Activated CD4-positive, alpha-beta T cell treated with anti-CD3 and anti-CD28 coated beads, Interleukin-2, Interleukin-6, amounts not matched to agents 100 ng/mL and 50 ng/mL, durations not matched to agents 16 hours and 8 hours (primary cell): ENCODE measurements at regions not wholly inside any gene's neighbourhood (a gene's known extent, or its start where the extent isn't known, plus 50 kb on each side); places are given as distances from the start of the nearest gene placed in this dataset.
"Not testable (repeated sequence)": the region's sequence is repeated elsewhere in the genome, so short reads cannot be mapped to it uniquely, and the experiment has no call there.

Experiments
- DNase-seq: peaks from one replicate; pipeline ENCODE4 v3.0.0-alpha.2; 2020

- DNase-seq, result no peak
These were observed 719.0 kb downstream of the KCNJ2 start for GRCh38 chr17:70888324-70888723.

GRCh38 chr17:70891306-70891705 is 722.0 kb downstream of the KCNJ2 start:
- no peak for DNase-seq

GRCh38 chr17:70892527-70892926 is 723.2 kb downstream of the KCNJ2 start:
- no peak for DNase-seq

GRCh38 chr17:70896843-70897242 is 727.5 kb downstream of the KCNJ2 start:
- DNase-seq, result no peak

- DNase-seq, result no peak
These were observed 728.1 kb downstream of the KCNJ2 start for GRCh38 chr17:70897446-70897845.

- no peak for DNase-seq
These were observed 732.5 kb downstream of the KCNJ2 start for GRCh38 chr17:70901870-70902269.

- no peak for DNase-seq
These were observed 736.5 kb downstream of the KCNJ2 start for GRCh38 chr17:70905796-70906195.

- no peak for DNase-seq
These were observed 737.5 kb downstream of the KCNJ2 start for GRCh38 chr17:70906808-70907207.

GRCh38 chr17:70912716-70913485 is 743.6 kb downstream of the KCNJ2 start:
- no peak for DNase-seq

- no peak for DNase-seq
These were observed 747.1 kb downstream of the KCNJ2 start for GRCh38 chr17:70916469-70916868.

- no peak for DNase-seq
These were observed 749.9 kb downstream of the KCNJ2 start for GRCh38 chr17:70919241-70919640.

- DNase-seq, result no peak
These were observed 751.1 kb downstream of the KCNJ2 start for GRCh38 chr17:70920416-70920815.

- no peak for DNase-seq
These were observed 752.9 kb downstream of the KCNJ2 start for GRCh38 chr17:70922268-70922667.

- no peak for DNase-seq
These were observed 755.4 kb downstream of the KCNJ2 start for GRCh38 chr17:70924776-70925175.

GRCh38 chr17:70929226-70929625 is 759.9 kb downstream of the KCNJ2 start:
- DNase-seq, result no peak

GRCh38 chr17:70934231-70934630 is 764.9 kb downstream of the KCNJ2 start:
- no peak for DNase-seq

- no peak for DNase-seq
These were observed 765.5 kb downstream of the KCNJ2 start for GRCh38 chr17:70934835-70935234.

GRCh38 chr17:70936724-70937123 is 767.4 kb downstream of the KCNJ2 start:
- no peak for DNase-seq

- DNase-seq, result no peak
These were observed 769.0 kb downstream of the KCNJ2 start for GRCh38 chr17:70938336-70938735.

GRCh38 chr17:70945386-70945785 is 776.1 kb downstream of the KCNJ2 start:
- DNase-seq, result no peak

GRCh38 chr17:70947215-70947614 is 777.9 kb downstream of the KCNJ2 start:
- no peak for DNase-seq

GRCh38 chr17:70947636-70948565 is 778.6 kb downstream of the KCNJ2 start:
- no peak for DNase-seq

GRCh38 chr17:70953140-70953539 is 783.8 kb downstream of the KCNJ2 start:
- DNase-seq, result not testable (repeated sequence)

- DNase-seq, result no peak
These were observed 786.1 kb downstream of the KCNJ2 start for GRCh38 chr17:70955441-70955840.
